Lower lobe of right lung (tissue), 2 donors: ENCODE measurements at regions not wholly inside any gene's neighbourhood (a gene's known extent, or its start where the extent isn't known, plus 50 kb on each side); places are given as distances from the start of the nearest gene placed in this dataset.

Source experiments
- ATAC-seq, 2 donors: fragments of 200-7000 bp; cut with Tn5 transposase; one replicate each; pipeline ENCODE4 v1.9.1; 2020 to 2022; ENCODE audit warnings: mild to moderate bottlenecking in 2 of 2, moderate library complexity in 2 of 2
- DNase-seq: peaks from one replicate; pipeline ENCODE4 v3.0.0-alpha.2; 2020
- H3K27ac ChIP-seq: fragments of 200-600 bp; one replicate; pipeline ENCODE4 v1.8.0; 2022
- H3K27me3 ChIP-seq: fragments of 200-600 bp; one replicate; pipeline ENCODE4 v1.8.0; 2022; ENCODE audit warnings: low read depth
- H3K36me3 ChIP-seq: fragments of 200-600 bp; one replicate; pipeline ENCODE4 v1.8.0; 2022; ENCODE audit warnings: mild to moderate bottlenecking
- H3K4me1 ChIP-seq: fragments of 200-600 bp; one replicate; pipeline ENCODE4 v1.8.0; 2022
- H3K4me3 ChIP-seq: fragments of 200-600 bp; one replicate; pipeline ENCODE4 v1.8.0; 2022; ENCODE audit warnings: mild to moderate bottlenecking
- H3K9me3 ChIP-seq: fragments of 200-600 bp; one replicate; pipeline ENCODE4 v1.8.0; 2022
- CTCF ChIP-seq: fragments of 200-600 bp; IDR thresholded peaks from one replicate; pipeline ENCODE4 v1.8.0; 2022; ENCODE audit warnings: antibody characterized with exemption, mild to moderate bottlenecking
- intact Hi-C: fragments of 100-400 bp; cut with DNase I; formaldehyde crosslinking; loops from one replicate; pipeline ENCODE4 v1.11.0; 2022
- donor health status: DM: no; HTN: yes; CAD: no; lungs with severe emphysema.

GRCh38 chr2:122300758-122301157 lies 545.3 kb downstream of the TSN start:
- no peak for TF ChIP-seq CTCF
- DNase-seq (no peak), ATAC-seq (no peak)
- Histone ChIP-seq H3K27ac (no peak overlapping the region), H3K27me3 (no peaks in the 10 kb centered on the region), H3K4me1 (no peaks in the 10 kb centered on the region), H3K4me3 (no peak overlapping the region), H3K36me3 (no peaks in the 10 kb centered on the region), H3K9me3 (no peaks in the 10 kb centered on the region)
- intact Hi-C loops = no loop called here

GRCh38 chr2:122307763-122308162 lies 552.3 kb downstream of the TSN start:
- TF ChIP-seq CTCF = no peak
- no peak for ATAC-seq
- Histone ChIP-seq H3K36me3 (no peaks in the 10 kb centered on the region), H3K27ac (no peak overlapping the region), H3K9me3 (no peaks in the 10 kb centered on the region), H3K4me1 (no peaks in the 10 kb centered on the region), H3K4me3 (no peak overlapping the region), H3K27me3 (no peaks in the 10 kb centered on the region)
- DNase-seq = no peak
- intact Hi-C loops = no loop called here

- no peak overlapping the region for H3K27ac ChIP-seq
- no peaks in the 10 kb centered on the region for H3K27me3 ChIP-seq
- no peaks in the 10 kb centered on the region for H3K4me1 ChIP-seq
- H3K36me3 ChIP-seq = no peaks in the 10 kb centered on the region
- H3K4me3 ChIP-seq = no peak overlapping the region
- H3K9me3 ChIP-seq = no peaks in the 10 kb centered on the region
- intact Hi-C loops = no loop called here
- ATAC-seq (no peak), DNase-seq (no peak)
- TF ChIP-seq CTCF = no peak
Observed at GRCh38 chr2:122315306-122315705, 559.9 kb downstream of the TSN start.

GRCh38 chr2:122319539-122320132 lies 564.2 kb downstream of the TSN start:
- no peak for DNase-seq
- ATAC-seq = no peak
- Histone ChIP-seq H3K36me3 (no peaks in the 10 kb centered on the region), H3K9me3 (no peaks in the 10 kb centered on the region), H3K4me3 (no peak overlapping the region), H3K27me3 (no peaks in the 10 kb centered on the region), H3K4me1 (no peaks in the 10 kb centered on the region), H3K27ac (no peak overlapping the region)
- intact Hi-C loops = no loop called here
- no peak for TF ChIP-seq CTCF

- Histone ChIP-seq H3K36me3 (no peaks in the 10 kb centered on the region), H3K27me3 (no peaks in the 10 kb centered on the region), H3K4me3 (no peak overlapping the region), H3K27ac (no peak overlapping the region), H3K9me3 (no peaks in the 10 kb centered on the region), H3K4me1 (no peaks in the 10 kb centered on the region)
- ATAC-seq (no peak), DNase-seq (no peak)
- no peak for TF ChIP-seq CTCF
- intact Hi-C loops = no loop called here
Observed at GRCh38 chr2:122322815-122323214, 567.4 kb downstream of the TSN start.

GRCh38 chr2:122323927-122324326 lies 568.5 kb downstream of the TSN start:
- DNase-seq (no peak), ATAC-seq (no peak)
- Histone ChIP-seq H3K27me3 (no peaks in the 10 kb centered on the region), H3K36me3 (no peaks in the 10 kb centered on the region), H3K27ac (no peak overlapping the region), H3K4me3 (no peak overlapping the region), H3K4me1 (no peaks in the 10 kb centered on the region), H3K9me3 (no peaks in the 10 kb centered on the region)
- intact Hi-C loops = no loop called here
- TF ChIP-seq CTCF = no peak
